ENCODE measurements at regions not wholly inside any gene's neighbourhood (a gene's known extent, or its start where the extent isn't known, plus 50 kb on each side); places are given as distances from the start of the nearest gene placed in this dataset.

- H3K27ac Mint-ChIP-seq: no peak overlapping the region
- TF ChIP-seq, protein P1, sequence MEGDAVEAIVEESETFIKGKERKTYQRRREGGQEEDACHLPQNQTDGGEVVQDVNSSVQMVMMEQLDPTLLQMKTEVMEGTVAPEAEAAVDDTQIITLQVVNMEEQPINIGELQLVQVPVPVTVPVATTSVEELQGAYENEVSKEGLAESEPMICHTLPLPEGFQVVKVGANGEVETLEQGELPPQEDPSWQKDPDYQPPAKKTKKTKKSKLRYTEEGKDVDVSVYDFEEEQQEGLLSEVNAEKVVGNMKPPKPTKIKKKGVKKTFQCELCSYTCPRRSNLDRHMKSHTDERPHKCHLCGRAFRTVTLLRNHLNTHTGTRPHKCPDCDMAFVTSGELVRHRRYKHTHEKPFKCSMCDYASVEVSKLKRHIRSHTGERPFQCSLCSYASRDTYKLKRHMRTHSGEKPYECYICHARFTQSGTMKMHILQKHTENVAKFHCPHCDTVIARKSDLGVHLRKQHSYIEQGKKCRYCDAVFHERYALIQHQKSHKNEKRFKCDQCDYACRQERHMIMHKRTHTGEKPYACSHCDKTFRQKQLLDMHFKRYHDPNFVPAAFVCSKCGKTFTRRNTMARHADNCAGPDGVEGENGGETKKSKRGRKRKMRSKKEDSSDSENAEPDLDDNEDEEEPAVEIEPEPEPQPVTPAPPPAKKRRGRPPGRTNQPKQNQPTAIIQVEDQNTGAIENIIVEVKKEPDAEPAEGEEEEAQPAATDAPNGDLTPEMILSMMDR (IDR thresholded peaks at IDR 0.05): no peak
- peaks cover 29% of the 10 kb centered on the region for H3K27me3 Mint-ChIP-seq
- H3K9me3 Mint-ChIP-seq: peaks cover 14% of the 10 kb centered on the region
- H3K4me3 Mint-ChIP-seq: no peak overlapping the region
- H3K36me3 Mint-ChIP-seq (ENCODE audit: low read depth): peaks cover 5% of the 10 kb centered on the region
- peak in 1 of 14 experiments; percentile 1 for DNase-seq
- no peak overlapping the region for H3K27ac ChIP-seq (ENCODE audit: low read depth in 1 of 2, low read length in 2 of 2)
- no peak for ATAC-seq (ENCODE audit: poor library complexity)
- no peaks in the 10 kb centered on the region for H3K4me1 Mint-ChIP-seq (ENCODE audit: low read depth)
- no peaks in the 10 kb centered on the region for H3K4me1 ChIP-seq (ENCODE audit: insufficient read depth, low read length)
- ChIA-PET POLR2A (no interaction called here), CTCF (no interaction called here)
- intact Hi-C loops (cut with DNase I, micrococcal nuclease): no loop called here
- no peaks in the 10 kb centered on the region for H3K27me3 ChIP-seq (ENCODE audit: control insufficient read depth in 1 of 2, insufficient read depth in 2 of 2, low read length in 2 of 2)
- no peaks in the 10 kb centered on the region for H3K36me3 ChIP-seq (ENCODE audit: insufficient read depth, low read length)
- no peak overlapping the region for H3K4me3 ChIP-seq (ENCODE audit: low read length)
- H3K9me3 ChIP-seq (ENCODE audit: control insufficient read depth in 1 of 2, insufficient read depth in 1 of 2, low read length in 2 of 2): peaks cover 20 to 24% of the 10 kb centered on the region in 2 experiments
These were observed 102.0 kb downstream of the TMEM18 start for GRCh38 chr2:575030-575726.

DNA sequence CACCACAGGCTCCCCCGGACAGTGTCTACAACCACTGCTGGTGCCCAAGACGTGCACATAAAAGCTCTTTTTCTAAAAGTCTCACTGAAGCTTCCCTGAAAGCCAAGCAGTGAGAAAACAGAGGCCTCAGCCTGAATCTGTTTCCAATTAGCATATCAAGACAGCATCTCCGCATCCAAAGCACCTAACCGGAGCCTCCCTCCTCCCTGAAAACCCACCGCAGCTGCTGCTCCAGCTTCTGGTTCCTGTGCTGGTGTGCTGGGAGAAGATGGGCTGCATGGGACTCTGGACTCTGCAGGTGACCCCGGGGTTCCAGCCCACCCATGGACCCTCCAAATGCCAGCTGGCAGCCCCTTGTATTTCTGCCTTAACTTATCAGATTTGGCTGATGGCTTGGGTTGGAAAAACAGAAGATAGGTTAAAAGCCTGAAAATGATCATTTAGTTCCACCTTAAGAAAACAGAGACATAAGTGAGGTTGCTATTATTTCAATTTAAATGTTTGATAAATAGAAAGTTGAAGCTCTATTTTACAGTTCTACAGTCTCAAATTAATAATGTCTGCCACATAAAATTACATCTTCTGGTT, 103.3 kb downstream of the TMEM18 start:
- no peak overlapping the region for H3K4me3 ChIP-seq (ENCODE audit: low read length)
- Mint-ChIP-seq H3K4me3 (no peak overlapping the region), H3K4me1 (ENCODE audit: low read depth) (no peaks in the 10 kb centered on the region), H3K36me3 (ENCODE audit: low read depth) (peaks cover 5% of the 10 kb centered on the region), H3K9me3 (peaks cover 14% of the 10 kb centered on the region), H3K27ac (no peak overlapping the region), H3K27me3 (peaks cover 40% of the 10 kb centered on the region)
- intact Hi-C loops (cut with DNase I, micrococcal nuclease): no loop called here
- TF ChIP-seq, protein P1 (IDR thresholded peaks at IDR 0.05): no peak
- POLR2A ChIA-PET: no interaction called here
- H3K27me3 ChIP-seq (ENCODE audit: control insufficient read depth in 1 of 2, insufficient read depth in 2 of 2, low read length in 2 of 2): peaks cover 0 to 2% of the 10 kb centered on the region in 2 experiments
- H3K36me3 ChIP-seq (ENCODE audit: insufficient read depth, low read length): no peaks in the 10 kb centered on the region
- no peak for DNase-seq
- H3K27ac ChIP-seq (ENCODE audit: low read depth in 1 of 2, low read length in 2 of 2): no peak overlapping the region
- no peaks in the 10 kb centered on the region for H3K4me1 ChIP-seq (ENCODE audit: insufficient read depth, low read length)
- CTCF ChIA-PET: no interaction called here
- no peak for ATAC-seq (ENCODE audit: poor library complexity)
- H3K9me3 ChIP-seq (ENCODE audit: control insufficient read depth in 1 of 2, insufficient read depth in 1 of 2, low read length in 2 of 2): peaks cover 20% of the 10 kb centered on the region in 2 experiments

- no peaks in the 10 kb centered on the region for H3K36me3 ChIP-seq (ENCODE audit: insufficient read depth, low read length)
- CTCF ChIA-PET: no interaction called here
- POLR2A ChIA-PET: no interaction called here
These were observed 104.2 kb downstream of the TMEM18 start for GRCh38 chr2:573025-573424.

More at GRCh38 chr2:573025-573424, 104.2 kb downstream of the TMEM18 start:
- intact Hi-C loops (cut with DNase I, micrococcal nuclease): no loop called here
- ATAC-seq (ENCODE audit: poor library complexity): no peak
- no peaks in the 10 kb centered on the region for H3K4me1 Mint-ChIP-seq (ENCODE audit: low read depth)
- H3K27me3 ChIP-seq (ENCODE audit: control insufficient read depth in 1 of 2, insufficient read depth in 2 of 2, low read length in 2 of 2): peaks cover 0 to 2% of the 10 kb centered on the region in 2 experiments
- H3K27ac Mint-ChIP-seq: no peak overlapping the region
- H3K4me1 ChIP-seq (ENCODE audit: insufficient read depth, low read length): no peaks in the 10 kb centered on the region
- no peak for DNase-seq
- peaks cover 47% of the 10 kb centered on the region for H3K27me3 Mint-ChIP-seq
- TF ChIP-seq, protein P1 (IDR thresholded peaks at IDR 0.05): no peak
- H3K4me3 Mint-ChIP-seq: no peak overlapping the region
- H3K9me3 Mint-ChIP-seq: peaks cover 14% of the 10 kb centered on the region
- H3K4me3 ChIP-seq (ENCODE audit: low read length): no peak overlapping the region
- H3K27ac ChIP-seq (ENCODE audit: low read depth in 1 of 2, low read length in 2 of 2): no peak overlapping the region
- H3K36me3 Mint-ChIP-seq (ENCODE audit: low read depth): peaks cover 5% of the 10 kb centered on the region
- peaks cover 20% of the 10 kb centered on the region in 2 experiments for H3K9me3 ChIP-seq (ENCODE audit: control insufficient read depth in 1 of 2, insufficient read depth in 1 of 2, low read length in 2 of 2)

All from CD4-positive, alpha-beta T cell (primary cell).